Duodenal mucosa (tissue), 2 donors: ENCODE measurements at regions not wholly inside any gene's neighbourhood (a gene's known extent, or its start where the extent isn't known, plus 50 kb on each side); places are given as distances from the start of the nearest gene placed in this dataset.

ENCODE experiments used
- H3K27ac ChIP-seq: one replicate; pipeline ENCODE4 v1.7.0; 2013; ENCODE audit warnings: low read depth, low read length
- H3K27me3 ChIP-seq, 2 donors: one replicate each; pipeline ENCODE4 v1.7.0; 2013; ENCODE audit warnings: low read length in 2 of 2, control low read depth in 1 of 2; ENCODE audit not compliant: insufficient read depth in 2 of 2, control insufficient read depth in 1 of 2
- H3K36me3 ChIP-seq, 2 donors: one replicate each; pipeline ENCODE4 v1.7.0; 2013; ENCODE audit warnings: low read length in 2 of 2, control low read depth in 1 of 2; ENCODE audit not compliant: insufficient read depth in 2 of 2, control insufficient read depth in 1 of 2
- H3K4me1 ChIP-seq, 2 donors: one replicate each; pipeline ENCODE4 v1.7.0; 2013; ENCODE audit warnings: low read length in 2 of 2, control low read depth in 1 of 2; ENCODE audit not compliant: insufficient read depth in 2 of 2, control insufficient read depth in 1 of 2
- H3K4me3 ChIP-seq, 2 donors: one replicate each; pipeline ENCODE4 v1.7.0; 2013; ENCODE audit warnings: low read length in 2 of 2, low read depth in 1 of 2
- H3K9ac ChIP-seq, 2 donors: one replicate each; pipeline ENCODE4 v1.7.0; 2013; ENCODE audit warnings: low read length in 2 of 2, low read depth in 1 of 2
- H3K9me3 ChIP-seq, 2 donors: one replicate each; pipeline ENCODE4 v1.7.0; 2013; ENCODE audit warnings: low read length in 2 of 2, control low read depth in 1 of 2; ENCODE audit not compliant: control insufficient read depth in 1 of 2

- no peak overlapping the region for H3K4me3 ChIP-seq
- no peak overlapping the region for H3K9ac ChIP-seq
- H3K27me3 ChIP-seq = peaks cover 0 to 6% of the 10 kb centered on the region in 2 donors
- H3K27ac ChIP-seq = no peak overlapping the region
- no peaks in the 10 kb centered on the region for H3K9me3 ChIP-seq
- no peaks in the 10 kb centered on the region for H3K36me3 ChIP-seq
- no peaks in the 10 kb centered on the region for H3K4me1 ChIP-seq
Observed at GRCh38 chr7:22066522-22066921, 120.8 kb upstream of the CDCA7L start.

GRCh38 chr7:22064816-22065215 is 119.1 kb upstream of the CDCA7L start:
- Histone ChIP-seq H3K9me3 (no peaks in the 10 kb centered on the region), H3K9ac (no peak overlapping the region), H3K27ac (no peak overlapping the region), H3K27me3 (peaks cover 0 to 6% of the 10 kb centered on the region in 2 donors), H3K4me3 (no peak overlapping the region), H3K36me3 (no peaks in the 10 kb centered on the region), H3K4me1 (no peaks in the 10 kb centered on the region)

GRCh38 chr7:22061775-22062174 is 116.1 kb upstream of the CDCA7L start:
- Histone ChIP-seq H3K9ac (no peak overlapping the region), H3K9me3 (no peaks in the 10 kb centered on the region), H3K4me1 (no peaks in the 10 kb centered on the region), H3K27me3 (peaks cover 3 to 6% of the 10 kb centered on the region in 2 donors), H3K27ac (no peak overlapping the region), H3K36me3 (no peaks in the 10 kb centered on the region), H3K4me3 (no peak overlapping the region)

DNA sequence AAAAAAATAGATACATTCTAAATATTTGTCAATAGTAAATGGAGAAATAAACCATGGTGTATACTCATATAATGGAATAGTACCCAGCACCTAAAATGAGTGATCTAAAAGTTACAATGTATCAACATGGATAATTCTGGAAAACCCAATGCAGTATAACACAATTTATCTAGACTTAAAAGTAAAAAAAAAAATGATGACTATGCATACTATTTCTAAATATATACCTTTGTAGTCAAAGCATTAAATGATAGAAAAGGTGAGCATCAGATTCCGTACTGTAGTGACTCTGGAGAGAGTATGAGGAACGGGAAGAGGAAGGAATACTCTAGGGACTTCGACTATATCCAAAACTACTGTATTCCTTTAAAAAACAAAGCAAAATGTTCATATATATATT is 115.2 kb upstream of the CDCA7L start:
- H3K4me3 ChIP-seq = no peak overlapping the region
- no peak overlapping the region for H3K9ac ChIP-seq
- no peaks in the 10 kb centered on the region for H3K36me3 ChIP-seq
- H3K4me1 ChIP-seq = no peaks in the 10 kb centered on the region
- peaks cover 3% of the 10 kb centered on the region in 2 donors for H3K27me3 ChIP-seq
- H3K27ac ChIP-seq = no peak overlapping the region
- no peaks in the 10 kb centered on the region for H3K9me3 ChIP-seq

DNA sequence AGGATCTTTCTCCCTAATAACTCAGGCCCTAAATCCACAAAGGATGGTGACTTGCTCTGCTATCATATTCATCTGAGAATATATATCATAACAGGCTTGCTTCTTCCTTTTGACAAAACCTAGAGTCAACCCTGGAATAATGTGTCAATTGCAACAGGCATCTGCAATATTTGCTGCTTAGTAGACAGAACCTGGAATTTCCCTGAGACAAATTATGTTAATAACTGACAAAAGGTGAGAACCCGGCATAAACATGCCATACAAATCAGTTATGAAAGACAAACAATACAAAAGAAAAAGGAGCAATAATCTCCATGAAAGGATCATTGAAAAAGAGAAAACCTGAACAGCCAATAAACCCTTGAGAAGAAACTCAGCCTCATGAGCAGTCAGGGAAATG is 114.5 kb upstream of the CDCA7L start:
- Histone ChIP-seq H3K9me3 (no peaks in the 10 kb centered on the region), H3K27ac (no peak overlapping the region), H3K9ac (no peak overlapping the region), H3K36me3 (no peaks in the 10 kb centered on the region), H3K4me1 (no peaks in the 10 kb centered on the region), H3K4me3 (no peak overlapping the region), H3K27me3 (peaks cover 3% of the 10 kb centered on the region in 2 donors)

DNA sequence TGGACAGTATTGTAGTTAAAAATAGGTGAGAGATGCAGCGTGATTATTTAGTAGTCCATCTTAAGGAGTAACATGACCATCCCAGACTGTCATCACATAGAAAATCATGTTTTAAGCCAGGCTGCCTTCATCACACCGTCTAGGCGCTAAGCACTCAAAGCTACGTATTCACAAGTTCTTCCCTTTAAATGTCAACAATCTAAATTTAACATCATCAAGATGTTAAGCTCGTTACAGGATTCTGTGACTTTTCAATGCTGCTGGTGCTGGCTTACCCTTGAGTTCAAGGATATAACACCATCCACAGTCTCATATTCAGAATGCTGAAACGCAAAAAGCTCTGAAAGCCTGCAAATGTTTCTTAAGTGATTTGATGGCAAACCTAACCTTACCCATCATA is 109.5 kb upstream of the CDCA7L start:
- H3K9me3 ChIP-seq = no peaks in the 10 kb centered on the region
- no peaks in the 10 kb centered on the region for H3K36me3 ChIP-seq
- peaks cover 0 to 3% of the 10 kb centered on the region in 2 donors for H3K27me3 ChIP-seq
- no peak overlapping the region for H3K27ac ChIP-seq
- no peak overlapping the region for H3K4me3 ChIP-seq
- no peaks in the 10 kb centered on the region for H3K4me1 ChIP-seq
- H3K9ac ChIP-seq = no peak overlapping the region

DNA sequence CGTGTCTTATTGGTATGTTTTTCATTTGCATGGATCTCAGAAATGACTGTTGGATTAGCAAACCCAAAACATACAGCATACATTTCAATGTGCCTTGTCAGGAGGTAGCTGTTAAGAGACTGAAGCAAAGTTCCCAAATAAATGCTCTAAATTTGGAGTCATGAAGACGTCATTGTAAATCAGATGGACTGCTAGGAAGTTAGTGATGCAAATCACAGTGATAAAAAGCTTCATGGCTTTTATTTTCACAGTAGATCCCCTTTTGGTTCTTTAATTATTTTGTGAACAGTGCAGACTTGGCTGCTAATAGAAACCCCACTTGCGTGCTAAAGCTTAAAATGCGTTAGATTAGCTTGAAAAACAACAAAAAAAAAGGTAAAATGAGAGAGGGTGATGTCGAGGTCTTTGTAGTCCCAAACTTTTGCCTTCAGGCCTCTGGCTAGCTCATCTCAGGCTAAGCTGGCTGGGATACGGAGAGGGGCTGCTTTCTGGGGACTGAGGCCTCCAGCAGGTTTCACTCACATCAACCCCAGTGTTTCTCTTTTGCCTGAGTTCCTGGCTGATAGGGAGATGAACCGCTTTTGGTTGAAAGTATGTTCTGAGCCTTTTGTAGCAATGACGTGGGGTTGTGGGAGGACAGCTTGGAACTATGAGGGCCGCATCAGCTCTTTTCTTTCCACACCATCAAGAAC is 107.1 kb upstream of the CDCA7L start:
- Histone ChIP-seq H3K36me3 (no peaks in the 10 kb centered on the region), H3K4me1 (no peaks in the 10 kb centered on the region), H3K4me3 (no peak overlapping the region), H3K27me3 (peaks cover 0 to 2% of the 10 kb centered on the region in 2 donors), H3K9me3 (no peaks in the 10 kb centered on the region), H3K27ac (no peak overlapping the region), H3K9ac (peak overlapping the region in 1 of 2 donors; percentile 5)

- Histone ChIP-seq H3K36me3 (no peaks in the 10 kb centered on the region), H3K4me3 (no peak overlapping the region), H3K9ac (peak overlapping the region in 1 of 2 donors; percentile 5), H3K9me3 (no peaks in the 10 kb centered on the region), H3K27ac (no peak overlapping the region), H3K4me1 (no peaks in the 10 kb centered on the region), H3K27me3 (peaks cover 0 to 2% of the 10 kb centered on the region in 2 donors)
Observed at GRCh38 chr7:22051886-22052673, 106.4 kb upstream of the CDCA7L start.

- no peak overlapping the region for H3K27ac ChIP-seq
- H3K4me3 ChIP-seq = no peak overlapping the region
- H3K36me3 ChIP-seq = no peaks in the 10 kb centered on the region
- no peak overlapping the region for H3K9ac ChIP-seq
- H3K4me1 ChIP-seq = no peaks in the 10 kb centered on the region
- H3K9me3 ChIP-seq = no peaks in the 10 kb centered on the region
- peaks cover 0 to 2% of the 10 kb centered on the region in 2 donors for H3K27me3 ChIP-seq
Observed at GRCh38 chr7:22049766-22050500, 104.2 kb upstream of the CDCA7L start.

GRCh38 chr7:22043367-22043766 is 97.7 kb upstream of the CDCA7L start:
- H3K36me3 ChIP-seq = no peaks in the 10 kb centered on the region
- H3K9me3 ChIP-seq = no peaks in the 10 kb centered on the region
- H3K27ac ChIP-seq = no peak overlapping the region
- H3K27me3 ChIP-seq = peaks cover 0 to 2% of the 10 kb centered on the region in 2 donors
- H3K4me1 ChIP-seq = no peaks in the 10 kb centered on the region
- H3K9ac ChIP-seq = no peak overlapping the region
- H3K4me3 ChIP-seq = no peak overlapping the region
